Activated naive CD8-positive, alpha-beta T cell treated with anti-CD3 and anti-CD28 coated beads, Interleukin-2, amount 10 ng/mL, durations not matched to agents 7 days and 5 days (primary cell): ENCODE measurements at regions not wholly inside any gene's neighbourhood (a gene's known extent, or its start where the extent isn't known, plus 50 kb on each side); places are given as distances from the start of the nearest gene placed in this dataset.
"Not testable (repeated sequence)": the region's sequence is repeated elsewhere in the genome, so short reads cannot be mapped to it uniquely, and the experiment has no call there.

Experiments
- ATAC-seq: fragments of 150-1000 bp; cut with Tn5 transposase; one replicate; pipeline ENCODE4 v1.10.0; 2021; ENCODE audit warnings: low read depth, moderate library complexity
- POLR2A ChIA-PET: fragments of 350-600 bp; sonication (Branson Sonifier 250); formaldehyde crosslinking; loops from one replicate; lab custom pipeline; 2021; ENCODE audit warnings: antibody characterized with exemption; lab: Charles Lee
- DNase-seq: peaks from one replicate; pipeline ENCODE4 v3.0.0; 2021
- H3K27ac Mint-ChIP-seq: one replicate; pipeline ENCODE4 v1.8.0; 2022; ENCODE audit warnings: mild to moderate bottlenecking, mixed read lengths
- H3K27me3 Mint-ChIP-seq: one replicate; pipeline ENCODE4 v1.8.0; 2022; ENCODE audit warnings: mild to moderate bottlenecking, moderate library complexity, mixed read lengths
- H3K36me3 Mint-ChIP-seq: one replicate; pipeline ENCODE4 v1.8.0; 2021; ENCODE audit warnings: mild to moderate bottlenecking, mixed read lengths
- H3K4me1 Mint-ChIP-seq: one replicate; pipeline ENCODE4 v1.8.0; 2021; ENCODE audit warnings: mixed read lengths
- H3K4me3 Mint-ChIP-seq: one replicate; pipeline ENCODE4 v1.8.0; 2022; ENCODE audit warnings: mild to moderate bottlenecking, moderate library complexity, mixed read lengths
- H3K9me3 Mint-ChIP-seq: one replicate; pipeline ENCODE4 v1.8.0; 2021; ENCODE audit warnings: mixed read lengths

GRCh38 chr11:109522116-109522755, 100.2 kb downstream of the C11orf87 start:
- Mint-ChIP-seq H3K4me3 (no peak overlapping the region), H3K27ac (no peak overlapping the region), H3K9me3 (peaks cover 6% of the 10 kb centered on the region), H3K4me1 (no peaks in the 10 kb centered on the region), H3K27me3 (no peaks in the 10 kb centered on the region), H3K36me3 (no peaks in the 10 kb centered on the region)
- ATAC-seq (no peak), DNase-seq (no peak)
- POLR2A ChIA-PET: no interaction called here

- H3K4me1 Mint-ChIP-seq, POLR2A ChIA-PET, H3K27me3 Mint-ChIP-seq, DNase-seq, H3K9me3 Mint-ChIP-seq, H3K4me3 Mint-ChIP-seq, H3K36me3 Mint-ChIP-seq, H3K27ac Mint-ChIP-seq, ATAC-seq: not testable (repeated sequence)
Measured at GRCh38 chr11:109525636-109526035, 103.6 kb downstream of the C11orf87 start.

- POLR2A ChIA-PET: no interaction called here
Measured at GRCh38 chr11:109526061-109526460, 104.1 kb downstream of the C11orf87 start.

GRCh38 chr11:109526931-109527330, 104.9 kb downstream of the C11orf87 start:
- Mint-ChIP-seq H3K4me1 (no peaks in the 10 kb centered on the region), H3K4me3 (no peak overlapping the region), H3K9me3 (peaks cover 7% of the 10 kb centered on the region), H3K27me3 (no peaks in the 10 kb centered on the region), H3K36me3 (no peaks in the 10 kb centered on the region), H3K27ac (no peak overlapping the region)
- no peak for DNase-seq
- ATAC-seq: no peak
- POLR2A ChIA-PET: no interaction called here

More at GRCh38 chr11:109526061-109526460, 104.1 kb downstream of the C11orf87 start:
- Mint-ChIP-seq H3K4me1 (no peaks in the 10 kb centered on the region), H3K27me3 (no peaks in the 10 kb centered on the region), H3K4me3 (no peak overlapping the region), H3K36me3 (no peaks in the 10 kb centered on the region), H3K27ac (no peak overlapping the region), H3K9me3 (peaks cover 7% of the 10 kb centered on the region)
- ATAC-seq: no peak
- no peak for DNase-seq

GRCh38 chr11:109527496-109527895, 105.5 kb downstream of the C11orf87 start:
- no peaks in the 10 kb centered on the region for H3K4me1 Mint-ChIP-seq
- H3K27ac Mint-ChIP-seq: no peak overlapping the region
- no peak for DNase-seq
- no peak overlapping the region for H3K4me3 Mint-ChIP-seq
- POLR2A ChIA-PET: no interaction called here
- peaks cover 7% of the 10 kb centered on the region for H3K9me3 Mint-ChIP-seq
- ATAC-seq: no peak
- no peaks in the 10 kb centered on the region for H3K36me3 Mint-ChIP-seq
- H3K27me3 Mint-ChIP-seq: no peaks in the 10 kb centered on the region

GRCh38 chr11:109547356-109548027, 125.5 kb downstream of the C11orf87 start:
- no peak overlapping the region for H3K27ac Mint-ChIP-seq
- no peak overlapping the region for H3K4me3 Mint-ChIP-seq
- H3K9me3 Mint-ChIP-seq: peaks cover 5% of the 10 kb centered on the region
- no peaks in the 10 kb centered on the region for H3K4me1 Mint-ChIP-seq
- no peak for DNase-seq
- H3K36me3 Mint-ChIP-seq: no peaks in the 10 kb centered on the region
- no peak for ATAC-seq
- no peaks in the 10 kb centered on the region for H3K27me3 Mint-ChIP-seq
- POLR2A ChIA-PET: no interaction called here

GRCh38 chr11:109552376-109552775, 130.4 kb downstream of the C11orf87 start:
- no peak for ATAC-seq
- POLR2A ChIA-PET: no interaction called here
- Mint-ChIP-seq H3K27ac (no peak overlapping the region), H3K4me1 (no peaks in the 10 kb centered on the region), H3K27me3 (no peaks in the 10 kb centered on the region), H3K9me3 (peaks cover 2% of the 10 kb centered on the region), H3K36me3 (no peaks in the 10 kb centered on the region), H3K4me3 (no peak overlapping the region)
- no peak for DNase-seq

- DNase-seq: no peak
- peaks cover 2% of the 10 kb centered on the region for H3K9me3 Mint-ChIP-seq
- POLR2A ChIA-PET: no interaction called here
- ATAC-seq: no peak
- H3K27ac Mint-ChIP-seq: no peak overlapping the region
- H3K27me3 Mint-ChIP-seq: no peaks in the 10 kb centered on the region
- H3K4me1 Mint-ChIP-seq: no peaks in the 10 kb centered on the region
- H3K4me3 Mint-ChIP-seq: no peak overlapping the region
- no peaks in the 10 kb centered on the region for H3K36me3 Mint-ChIP-seq
Measured at GRCh38 chr11:109553284-109553683, 131.3 kb downstream of the C11orf87 start.

GRCh38 chr11:109554951-109555350, 133.0 kb downstream of the C11orf87 start:
- no peak for ATAC-seq
- Mint-ChIP-seq H3K36me3 (no peaks in the 10 kb centered on the region), H3K4me3 (no peak overlapping the region), H3K27me3 (no peaks in the 10 kb centered on the region), H3K9me3 (no peaks in the 10 kb centered on the region), H3K4me1 (no peaks in the 10 kb centered on the region), H3K27ac (no peak overlapping the region)
- POLR2A ChIA-PET: no interaction called here
- no peak for DNase-seq

GRCh38 chr11:109564241-109564640, 142.3 kb downstream of the C11orf87 start:
- Mint-ChIP-seq H3K36me3 (no peaks in the 10 kb centered on the region), H3K9me3 (peaks cover 7% of the 10 kb centered on the region), H3K27me3 (no peaks in the 10 kb centered on the region), H3K4me3 (no peak overlapping the region), H3K4me1 (no peaks in the 10 kb centered on the region), H3K27ac (no peak overlapping the region)
- DNase-seq: no peak
- no peak for ATAC-seq
- POLR2A ChIA-PET: no interaction called here

GRCh38 chr11:109582470-109582869, 160.5 kb downstream of the C11orf87 start:
- DNase-seq: no peak
- Mint-ChIP-seq H3K27me3 (no peaks in the 10 kb centered on the region), H3K9me3 (peaks cover 2% of the 10 kb centered on the region), H3K4me1 (no peaks in the 10 kb centered on the region), H3K27ac (no peak overlapping the region), H3K4me3 (no peak overlapping the region), H3K36me3 (no peaks in the 10 kb centered on the region)
- no peak for ATAC-seq
- POLR2A ChIA-PET: no interaction called here

- ATAC-seq (no peak), DNase-seq (no peak)
- no peak overlapping the region for H3K27ac Mint-ChIP-seq
- no peak overlapping the region for H3K4me3 Mint-ChIP-seq
- no peaks in the 10 kb centered on the region for H3K9me3 Mint-ChIP-seq
- POLR2A ChIA-PET: no interaction called here
- no peaks in the 10 kb centered on the region for H3K4me1 Mint-ChIP-seq
- no peaks in the 10 kb centered on the region for H3K27me3 Mint-ChIP-seq
- H3K36me3 Mint-ChIP-seq: no peaks in the 10 kb centered on the region
Measured at GRCh38 chr11:109584001-109584972, 162.3 kb downstream of the C11orf87 start.

GRCh38 chr11:109586789-109587188, 164.8 kb downstream of the C11orf87 start:
- H3K27ac Mint-ChIP-seq: no peak overlapping the region

More at GRCh38 chr11:109586789-109587188, 164.8 kb downstream of the C11orf87 start:
- no peak overlapping the region for H3K4me3 Mint-ChIP-seq
- POLR2A ChIA-PET: no interaction called here
- ATAC-seq (no peak), DNase-seq (no peak)
- H3K9me3 Mint-ChIP-seq: no peaks in the 10 kb centered on the region
- H3K27me3 Mint-ChIP-seq: no peaks in the 10 kb centered on the region
- no peaks in the 10 kb centered on the region for H3K36me3 Mint-ChIP-seq
- no peaks in the 10 kb centered on the region for H3K4me1 Mint-ChIP-seq
